Peyer's patch (tissue), 4 donors: ENCODE measurements at regions not wholly inside any gene's neighbourhood (a gene's known extent, or its start where the extent isn't known, plus 50 kb on each side); places are given as distances from the start of the nearest gene placed in this dataset.

Experiments used
- POLR2A ChIP-seq, 2 donors: fragments of 450-650 bp; IDR thresholded peaks; one replicate each; pipeline ENCODE4 v1.5.1; 2017; ENCODE audit warnings: antibody characterized with exemption in 2 of 2, mild to moderate bottlenecking in 2 of 2, moderate library complexity in 2 of 2
- TF ChIP-seq, protein P1 (sequence below), 6 experiments: fragments of 450-650 bp in 4 of 6; fragments of 200-600 bp in 2 of 6; sonication (generic) in 1 of 6; IDR thresholded peaks; one replicate each; pipeline ENCODE4 v1.5.1; 2017 to 2019; ENCODE audit warnings: antibody characterized with exemption in 6 of 6, mild to moderate bottlenecking in 3 of 6, moderate library complexity in 1 of 6

DNA sequence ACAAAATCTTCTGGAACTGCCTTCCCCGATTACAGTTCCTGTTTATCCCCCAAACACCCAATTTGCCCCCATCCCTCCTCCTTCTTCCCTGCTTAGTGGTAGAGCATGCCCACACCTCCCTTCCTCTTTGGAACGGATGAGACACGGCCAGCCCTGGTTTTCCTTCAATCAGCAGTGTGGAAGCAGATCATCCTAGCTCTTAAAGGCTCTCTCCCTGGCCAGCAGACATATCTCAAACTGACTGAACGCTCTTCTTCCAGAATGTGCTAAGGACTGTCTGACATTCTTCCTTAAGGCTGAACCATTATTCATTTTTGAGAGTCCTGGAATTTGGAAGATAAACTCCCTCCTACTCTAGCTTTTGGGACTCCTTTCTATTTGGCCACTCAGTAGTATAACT, 161.1 kb downstream of the TRIML1 start:
- TF ChIP-seq, protein P1, sequence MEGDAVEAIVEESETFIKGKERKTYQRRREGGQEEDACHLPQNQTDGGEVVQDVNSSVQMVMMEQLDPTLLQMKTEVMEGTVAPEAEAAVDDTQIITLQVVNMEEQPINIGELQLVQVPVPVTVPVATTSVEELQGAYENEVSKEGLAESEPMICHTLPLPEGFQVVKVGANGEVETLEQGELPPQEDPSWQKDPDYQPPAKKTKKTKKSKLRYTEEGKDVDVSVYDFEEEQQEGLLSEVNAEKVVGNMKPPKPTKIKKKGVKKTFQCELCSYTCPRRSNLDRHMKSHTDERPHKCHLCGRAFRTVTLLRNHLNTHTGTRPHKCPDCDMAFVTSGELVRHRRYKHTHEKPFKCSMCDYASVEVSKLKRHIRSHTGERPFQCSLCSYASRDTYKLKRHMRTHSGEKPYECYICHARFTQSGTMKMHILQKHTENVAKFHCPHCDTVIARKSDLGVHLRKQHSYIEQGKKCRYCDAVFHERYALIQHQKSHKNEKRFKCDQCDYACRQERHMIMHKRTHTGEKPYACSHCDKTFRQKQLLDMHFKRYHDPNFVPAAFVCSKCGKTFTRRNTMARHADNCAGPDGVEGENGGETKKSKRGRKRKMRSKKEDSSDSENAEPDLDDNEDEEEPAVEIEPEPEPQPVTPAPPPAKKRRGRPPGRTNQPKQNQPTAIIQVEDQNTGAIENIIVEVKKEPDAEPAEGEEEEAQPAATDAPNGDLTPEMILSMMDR (IDR thresholded peaks at IDR 0.05), result no peak
- TF ChIP-seq POLR2A (IDR thresholded peaks at IDR 0.05), result no peak
